ENCODE measurements at regions not wholly inside any gene's neighbourhood (a gene's known extent, or its start where the extent isn't known, plus 50 kb on each side); places are given as distances from the start of the nearest gene placed in this dataset.

GRCh38 chr4:180993244-180993836, 1249.9 kb upstream of the TENM3 start:
- TF ChIP-seq CTCF (conservative IDR thresholded peaks at IDR 0.05; ENCODE audit: low read depth, low read length): no peak
- H3K4me3 ChIP-seq (ENCODE audit: low read depth, low read length): no peak overlapping the region
- DNase-seq (ENCODE audit: low read depth): no peak

GRCh38 chr4:180994722-180995121, 1248.5 kb upstream of the TENM3 start:
- no peak for TF ChIP-seq CTCF (conservative IDR thresholded peaks at IDR 0.05; ENCODE audit: low read depth, low read length)
- H3K4me3 ChIP-seq (ENCODE audit: low read depth, low read length): no peak overlapping the region
- DNase-seq (ENCODE audit: low read depth): no peak

- no peak for DNase-seq (ENCODE audit: low read depth)
- TF ChIP-seq CTCF (conservative IDR thresholded peaks at IDR 0.05; ENCODE audit: low read depth, low read length): no peak
- no peak overlapping the region for H3K4me3 ChIP-seq (ENCODE audit: low read depth, low read length)
Measured at GRCh38 chr4:180999217-180999616, 1244.0 kb upstream of the TENM3 start.

- no peak for TF ChIP-seq CTCF (conservative IDR thresholded peaks at IDR 0.05; ENCODE audit: low read depth, low read length)
- no peak for DNase-seq (ENCODE audit: low read depth)
Measured at GRCh38 chr4:181004056-181004455, 1239.1 kb upstream of the TENM3 start.

GRCh38 chr4:181006499-181007260, 1236.5 kb upstream of the TENM3 start:
- DNase-seq (ENCODE audit: low read depth): no peak
- H3K4me3 ChIP-seq (ENCODE audit: low read depth, low read length): peak overlapping the region; percentile 2
- no peak for TF ChIP-seq CTCF (conservative IDR thresholded peaks at IDR 0.05; ENCODE audit: low read depth, low read length)

More at GRCh38 chr4:181004056-181004455, 1239.1 kb upstream of the TENM3 start:
- no peak overlapping the region for H3K4me3 ChIP-seq (ENCODE audit: low read depth, low read length)

- no peak overlapping the region for H3K4me3 ChIP-seq (ENCODE audit: low read depth, low read length)
- no peak for TF ChIP-seq CTCF (conservative IDR thresholded peaks at IDR 0.05; ENCODE audit: low read depth, low read length)
- peak; percentile 44 for DNase-seq (ENCODE audit: low read depth)
Measured at GRCh38 chr4:181007751-181008150, 1235.5 kb upstream of the TENM3 start.

- H3K4me3 ChIP-seq (ENCODE audit: low read depth, low read length): no peak overlapping the region
- DNase-seq (ENCODE audit: low read depth): peak; percentile 88
- no peak for TF ChIP-seq CTCF (conservative IDR thresholded peaks at IDR 0.05; ENCODE audit: low read depth, low read length)
Measured at GRCh38 chr4:181008164-181008563, 1235.0 kb upstream of the TENM3 start.

Data from epithelial cell of proximal tubule (primary cell).